Vagina (tissue), 2 donors: ENCODE measurements at regions not wholly inside any gene's neighbourhood (a gene's known extent, or its start where the extent isn't known, plus 50 kb on each side); places are given as distances from the start of the nearest gene placed in this dataset.

Experiments
- DNase-seq, 2 donors: peaks; one replicate each; pipeline ENCODE4 v3.0.0-alpha.2; 2017; ENCODE audit errors: extremely low spot score in 2 of 2
- H3K27ac ChIP-seq: fragments of 200-600 bp; sonication (generic); one replicate; pipeline ENCODE4 v1.5.1; 2019
- H3K27me3 ChIP-seq: fragments of 200-600 bp; sonication (generic); one replicate; pipeline ENCODE4 v1.5.1; 2019
- H3K36me3 ChIP-seq, 2 donors: fragments of 200-600 bp; sonication (generic); one replicate each; pipeline ENCODE4 v1.5.1; 2017 to 2019
- H3K4me1 ChIP-seq: fragments of 200-600 bp; sonication (generic); one replicate; pipeline ENCODE4 v1.5.1; 2019
- H3K4me3 ChIP-seq, 2 donors: fragments of 200-600 bp; sonication (generic); 1 replicate in 1 of 2; 2 replicates in 1 of 2; pipeline ENCODE4 v1.5.1; 2016 to 2019
- H3K9me3 ChIP-seq: fragments of 200-600 bp; sonication (generic); one replicate; pipeline ENCODE4 v1.5.1; 2019
- CTCF ChIP-seq, 3 experiments: fragments of 450-650 bp in 2 of 3; fragments of 200-600 bp in 1 of 3; sonication (generic) in 1 of 3; IDR thresholded peaks; one replicate each; pipeline ENCODE4 v1.5.1; 2017 to 2019; ENCODE audit warnings: antibody characterized with exemption in 3 of 3, mild to moderate bottlenecking in 2 of 3, moderate library complexity in 2 of 3
- POLR2A ChIP-seq, 2 donors: fragments of 450-650 bp; IDR thresholded peaks; one replicate each; pipeline ENCODE4 v1.6.1; 2017; ENCODE audit warnings: antibody characterized with exemption in 2 of 2, mild to moderate bottlenecking in 2 of 2, moderate library complexity in 2 of 2
- POLR2AphosphoS5 ChIP-seq, 2 donors: sonication (generic); formaldehyde crosslinking; IDR thresholded peaks; one replicate each; pipeline ENCODE4 v1.9.0; 2017; ENCODE audit warnings: antibody characterized with exemption in 2 of 2, mild to moderate bottlenecking in 2 of 2, low read depth in 1 of 2; ENCODE audit not compliant: insufficient read depth in 1 of 2
- intact Hi-C: fragments of 100-400 bp; cut with DNase I; formaldehyde crosslinking; loops from one replicate; pipeline ENCODE4 v1.15.1; 2023

- H3K36me3 ChIP-seq = no peaks in the 10 kb centered on the region
- no peak overlapping the region for H3K27ac ChIP-seq
- H3K9me3 ChIP-seq = no peaks in the 10 kb centered on the region
- TF ChIP-seq POLR2A (IDR thresholded peaks at IDR 0.05) = no peak
- peaks cover 56% of the 10 kb centered on the region for H3K4me1 ChIP-seq
- no peaks in the 10 kb centered on the region for H3K27me3 ChIP-seq
- DNase-seq = no peak
- intact Hi-C loops = no loop called here
- no peak overlapping the region for H3K4me3 ChIP-seq
Observed at GRCh38 chr21:43345046-43345745, 81.7 kb downstream of the SIK1 start.

- TF ChIP-seq POLR2AphosphoS5 (IDR thresholded peaks at IDR 0.05; ENCODE audit: insufficient read depth in 1 of 2, low read depth in 1 of 2) (no peak), POLR2A (IDR thresholded peaks at IDR 0.05) (no peak), CTCF (IDR thresholded peaks at IDR 0.05) (no peak)
- H3K4me3 ChIP-seq = no peak overlapping the region
- intact Hi-C loops = no loop called here
- H3K27me3 ChIP-seq = no peaks in the 10 kb centered on the region
- no peaks in the 10 kb centered on the region for H3K9me3 ChIP-seq
- H3K4me1 ChIP-seq = peaks cover 53% of the 10 kb centered on the region
- H3K36me3 ChIP-seq = no peaks in the 10 kb centered on the region
- DNase-seq = no peak
- H3K27ac ChIP-seq = peak overlapping the region; percentile 20
Observed at GRCh38 chr21:43343992-43344886, 82.7 kb downstream of the SIK1 start.

GRCh38 chr21:43343095-43343991, 83.6 kb downstream of the SIK1 start:
- no peaks in the 10 kb centered on the region for H3K27me3 ChIP-seq
- no peak for DNase-seq
- no peaks in the 10 kb centered on the region for H3K9me3 ChIP-seq
- H3K4me1 ChIP-seq = peaks cover 44% of the 10 kb centered on the region
- intact Hi-C loops = no loop called here
- H3K27ac ChIP-seq = peak overlapping the region; percentile 20
- TF ChIP-seq POLR2A (IDR thresholded peaks at IDR 0.05) (no peak), POLR2AphosphoS5 (IDR thresholded peaks at IDR 0.05; ENCODE audit: insufficient read depth in 1 of 2, low read depth in 1 of 2) (no peak), CTCF (IDR thresholded peaks at IDR 0.05) (no peak)
- no peaks in the 10 kb centered on the region for H3K36me3 ChIP-seq
- H3K4me3 ChIP-seq = no peak overlapping the region

- Histone ChIP-seq H3K36me3 (no peaks in the 10 kb centered on the region), H3K4me1 (peaks cover 42% of the 10 kb centered on the region), H3K27me3 (no peaks in the 10 kb centered on the region), H3K27ac (no peak overlapping the region), H3K9me3 (no peaks in the 10 kb centered on the region), H3K4me3 (no peak overlapping the region)
- intact Hi-C loops = no loop called here
- no peak for DNase-seq
- TF ChIP-seq POLR2A (IDR thresholded peaks at IDR 0.05) = no peak
- no peak for TF ChIP-seq CTCF (IDR thresholded peaks at IDR 0.05)
- TF ChIP-seq POLR2AphosphoS5 (IDR thresholded peaks at IDR 0.05; ENCODE audit: insufficient read depth in 1 of 2, low read depth in 1 of 2) = no peak
Observed at GRCh38 chr21:43342301-43342881, 84.5 kb downstream of the SIK1 start.
